ENCODE measurements at regions not wholly inside any gene's neighbourhood (a gene's known extent, or its start where the extent isn't known, plus 50 kb on each side); places are given as distances from the start of the nearest gene placed in this dataset.
A peak's percentile ranks its signal among the peaks of the same experiment; 100 is the strongest.

DNA sequence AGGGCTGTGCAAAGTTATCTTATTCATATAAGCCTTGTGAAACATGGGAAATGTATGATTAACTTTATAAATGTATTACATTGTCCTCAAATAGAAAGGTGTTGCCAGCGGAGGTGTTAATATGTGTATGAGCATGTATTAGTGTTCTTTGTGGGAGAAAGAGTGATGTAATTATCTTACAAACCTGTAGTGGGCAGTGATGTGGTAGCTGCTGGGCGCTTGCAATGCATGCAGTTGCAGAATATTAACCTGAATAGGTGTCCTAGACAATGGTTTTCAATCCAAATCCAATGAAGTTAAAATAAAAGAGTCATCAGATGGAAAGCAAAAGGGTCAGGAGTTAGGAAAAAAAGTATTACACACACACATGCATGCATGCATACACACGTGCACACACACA, 881.3 kb upstream of the CADM2 start:
- TF ChIP-seq, protein P1, sequence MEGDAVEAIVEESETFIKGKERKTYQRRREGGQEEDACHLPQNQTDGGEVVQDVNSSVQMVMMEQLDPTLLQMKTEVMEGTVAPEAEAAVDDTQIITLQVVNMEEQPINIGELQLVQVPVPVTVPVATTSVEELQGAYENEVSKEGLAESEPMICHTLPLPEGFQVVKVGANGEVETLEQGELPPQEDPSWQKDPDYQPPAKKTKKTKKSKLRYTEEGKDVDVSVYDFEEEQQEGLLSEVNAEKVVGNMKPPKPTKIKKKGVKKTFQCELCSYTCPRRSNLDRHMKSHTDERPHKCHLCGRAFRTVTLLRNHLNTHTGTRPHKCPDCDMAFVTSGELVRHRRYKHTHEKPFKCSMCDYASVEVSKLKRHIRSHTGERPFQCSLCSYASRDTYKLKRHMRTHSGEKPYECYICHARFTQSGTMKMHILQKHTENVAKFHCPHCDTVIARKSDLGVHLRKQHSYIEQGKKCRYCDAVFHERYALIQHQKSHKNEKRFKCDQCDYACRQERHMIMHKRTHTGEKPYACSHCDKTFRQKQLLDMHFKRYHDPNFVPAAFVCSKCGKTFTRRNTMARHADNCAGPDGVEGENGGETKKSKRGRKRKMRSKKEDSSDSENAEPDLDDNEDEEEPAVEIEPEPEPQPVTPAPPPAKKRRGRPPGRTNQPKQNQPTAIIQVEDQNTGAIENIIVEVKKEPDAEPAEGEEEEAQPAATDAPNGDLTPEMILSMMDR (conservative IDR thresholded peaks at IDR 0.05; ENCODE audit: low read length): peak; percentile 43
- no peak for TF ChIP-seq EZH2phosphoT487 (IDR thresholded peaks at IDR 0.05; ENCODE audit: borderline replicate concordance)
